GM21447 (cell line): ENCODE measurements at regions not wholly inside any gene's neighbourhood (a gene's known extent, or its start where the extent isn't known, plus 50 kb on each side); places are given as distances from the start of the nearest gene placed in this dataset.

ENCODE experiments used
- ATAC-seq: cut with Tn5 transposase; IDR thresholded peaks from one replicate; pipeline ENCODE4 v1.9.1; 2021; ENCODE audit not compliant: unreplicated experiment

DNA sequence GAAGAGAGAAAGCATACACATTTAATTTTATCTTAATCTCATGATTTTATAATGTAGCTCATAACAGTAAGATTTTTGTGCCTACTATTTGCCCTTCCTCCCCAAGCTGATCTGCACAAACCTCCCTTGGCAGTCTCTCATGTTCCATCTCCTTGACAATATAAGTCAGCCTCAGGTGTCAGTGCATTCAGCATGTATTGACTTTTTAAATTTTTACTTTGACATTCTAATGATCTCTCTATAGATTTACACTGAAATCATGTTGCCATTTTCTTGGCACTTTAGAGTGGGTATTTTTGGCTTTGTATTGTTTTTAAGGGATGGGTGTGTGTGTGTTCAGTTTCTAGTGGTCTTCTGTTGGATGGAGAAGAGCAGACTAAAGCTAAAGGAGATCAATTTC is 505.3 kb upstream of the CPEB2 start:
- no peak for ATAC-seq

DNA sequence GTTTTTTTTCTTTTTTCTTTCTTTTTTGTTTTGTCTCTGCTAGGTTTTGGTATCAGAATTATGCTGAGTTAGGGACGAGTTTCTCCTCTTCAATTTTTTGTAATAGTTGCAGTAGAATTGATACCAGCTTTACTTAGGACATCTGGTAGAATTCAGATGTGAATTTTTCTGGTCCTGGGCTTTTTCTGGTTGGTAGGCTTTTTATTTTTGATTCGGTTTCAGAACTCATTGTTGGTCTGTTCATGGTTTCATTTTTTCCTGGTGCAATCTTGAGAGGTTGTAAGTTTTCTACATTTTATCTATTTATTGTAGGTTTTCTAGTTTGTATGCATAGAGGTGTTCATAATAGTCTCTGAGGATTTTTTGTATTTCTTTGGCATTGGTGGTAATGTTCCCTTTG is 498.1 kb upstream of the CPEB2 start:
- ATAC-seq = no peak

DNA sequence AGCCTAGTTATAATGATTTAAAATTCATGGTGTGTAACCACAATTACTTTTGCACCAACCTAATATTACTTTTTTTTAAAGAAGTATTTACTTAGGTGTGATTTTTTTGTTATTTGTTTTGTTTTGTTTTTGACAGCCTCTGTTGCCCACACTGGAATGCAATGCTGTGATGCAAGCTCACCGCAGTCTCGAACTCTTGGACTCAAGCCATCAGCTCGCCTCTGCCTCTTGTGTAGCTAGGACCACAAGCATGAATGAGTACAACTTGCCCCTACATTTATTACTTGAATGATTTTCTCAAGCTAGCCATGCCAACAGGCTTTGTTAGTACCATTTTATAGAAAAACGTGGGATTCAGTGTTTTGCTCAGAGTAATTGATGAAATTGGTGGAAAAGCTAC is 488.8 kb upstream of the CPEB2 start:
- ATAC-seq = no peak

GRCh38 chr4:14515556-14515955 is 486.7 kb upstream of the CPEB2 start:
- no peak for ATAC-seq

DNA sequence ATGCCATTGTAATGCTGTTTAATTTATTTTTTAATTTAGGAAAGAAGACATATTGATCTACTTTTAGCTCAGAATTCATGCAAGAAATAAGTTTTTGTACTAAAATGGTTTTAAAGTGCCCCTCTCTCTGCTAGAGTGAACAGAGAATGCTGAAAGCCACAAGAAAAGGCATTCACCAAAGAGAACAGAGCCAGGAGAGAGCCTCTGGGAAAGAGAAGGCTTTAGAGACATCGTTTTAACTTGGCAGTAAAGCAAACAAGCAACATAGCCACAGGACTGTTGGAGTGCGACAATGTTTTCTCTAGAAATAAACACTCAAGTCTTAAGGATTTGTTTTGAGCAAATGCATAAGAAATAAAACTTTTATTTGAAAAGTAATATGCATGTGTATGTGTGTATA is 484.1 kb upstream of the CPEB2 start:
- ATAC-seq = no peak

GRCh38 chr4:14520171-14520570 is 482.1 kb upstream of the CPEB2 start:
- ATAC-seq = no peak

- ATAC-seq = no peak
Observed at GRCh38 chr4:14524276-14524675, 478.0 kb upstream of the CPEB2 start.

DNA sequence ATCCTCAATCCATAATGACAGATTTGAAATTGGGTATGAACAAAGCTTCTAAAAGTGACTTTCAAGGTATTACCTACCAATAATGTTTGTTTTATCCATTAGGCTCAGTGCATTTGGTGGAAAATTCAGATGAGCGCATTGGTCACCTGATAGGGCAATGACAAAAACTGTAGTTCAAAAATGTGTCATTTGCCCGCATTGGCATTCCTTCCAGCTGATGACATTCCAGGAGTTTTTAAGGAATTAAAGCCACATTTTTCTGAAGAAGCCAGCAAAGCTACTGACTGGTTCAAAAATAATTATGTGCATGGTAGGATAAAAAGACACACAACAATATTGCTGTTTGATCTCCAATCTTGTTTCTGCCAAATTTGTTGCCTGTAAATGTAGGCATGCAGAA is 473.4 kb upstream of the CPEB2 start:
- ATAC-seq = no peak

GRCh38 chr4:14529653-14530052 is 472.6 kb upstream of the CPEB2 start:
- ATAC-seq = no peak

- no peak for ATAC-seq
Observed at GRCh38 chr4:14532436-14532835, 469.8 kb upstream of the CPEB2 start.

GRCh38 chr4:14539246-14539645 is 463.0 kb upstream of the CPEB2 start:
- ATAC-seq = no peak

DNA sequence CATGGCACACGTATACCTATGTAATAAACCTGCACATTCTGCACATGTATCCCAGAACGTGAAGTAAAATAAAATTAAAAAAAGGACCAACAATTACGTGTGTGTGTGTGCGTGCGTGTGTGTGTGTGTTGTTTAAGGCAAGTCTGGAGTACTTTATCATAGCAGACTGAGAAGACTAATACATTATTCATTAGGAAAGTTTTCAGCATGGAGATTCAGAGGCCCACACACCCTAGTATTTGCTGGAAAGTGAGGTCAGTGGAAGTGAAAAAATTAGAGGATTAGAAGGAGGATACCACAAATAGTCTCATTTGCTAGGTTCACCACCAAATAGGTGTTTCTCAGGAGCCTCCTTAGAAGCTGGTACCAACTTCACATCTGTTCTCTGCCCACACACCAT is 457.1 kb upstream of the CPEB2 start:
- no peak for ATAC-seq

- no peak for ATAC-seq
Observed at GRCh38 chr4:14545807-14546206, 456.5 kb upstream of the CPEB2 start.

GRCh38 chr4:14552119-14552518 is 450.2 kb upstream of the CPEB2 start:
- no peak for ATAC-seq

- no peak for ATAC-seq
Observed at GRCh38 chr4:14559646-14560045, 442.6 kb upstream of the CPEB2 start.

DNA sequence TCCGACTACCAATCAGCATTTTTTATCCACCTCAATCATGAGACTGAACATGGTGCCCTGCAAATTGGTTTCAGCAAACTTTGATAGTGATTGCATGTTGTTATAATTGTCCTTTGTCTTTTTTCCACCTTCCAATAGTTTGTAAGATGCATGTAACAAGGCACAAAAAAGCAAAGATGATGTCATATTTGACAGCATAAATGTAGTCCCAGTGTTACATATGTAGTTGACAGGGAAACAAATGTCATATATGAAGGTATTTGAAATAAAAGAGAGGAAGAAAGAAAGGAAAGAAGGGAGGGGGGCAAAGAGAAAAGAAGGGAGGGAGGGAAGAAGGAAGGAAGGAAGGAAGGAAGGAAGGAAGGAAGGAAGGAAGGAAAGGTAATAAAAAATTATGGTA is 441.7 kb upstream of the CPEB2 start:
- ATAC-seq = no peak

- no peak for ATAC-seq
Observed at GRCh38 chr4:14562901-14563300, 439.4 kb upstream of the CPEB2 start.

- ATAC-seq = no peak
Observed at GRCh38 chr4:14564281-14564680, 438.0 kb upstream of the CPEB2 start.

- ATAC-seq = no peak
Observed at GRCh38 chr4:14566518-14566917, 435.8 kb upstream of the CPEB2 start.

DNA sequence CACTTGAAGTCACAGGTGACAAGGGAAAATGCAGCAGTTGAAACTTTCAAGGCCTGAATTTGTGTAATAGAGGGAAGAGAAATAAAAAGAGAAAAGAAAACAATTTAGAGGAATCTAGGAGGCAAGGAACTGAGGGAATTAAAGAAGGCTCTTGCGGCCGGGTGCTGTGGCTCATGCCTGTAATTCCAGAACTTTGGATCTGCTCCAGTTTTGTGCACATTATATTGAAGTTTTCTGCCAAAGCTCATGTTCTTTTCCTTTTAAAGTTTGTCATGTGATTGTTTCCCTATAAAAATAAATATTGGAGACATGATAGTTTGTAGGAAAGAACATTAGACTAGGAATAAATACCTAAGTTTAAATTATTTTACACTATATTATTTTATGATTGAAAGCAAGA is 433.9 kb upstream of the CPEB2 start:
- no peak for ATAC-seq

DNA sequence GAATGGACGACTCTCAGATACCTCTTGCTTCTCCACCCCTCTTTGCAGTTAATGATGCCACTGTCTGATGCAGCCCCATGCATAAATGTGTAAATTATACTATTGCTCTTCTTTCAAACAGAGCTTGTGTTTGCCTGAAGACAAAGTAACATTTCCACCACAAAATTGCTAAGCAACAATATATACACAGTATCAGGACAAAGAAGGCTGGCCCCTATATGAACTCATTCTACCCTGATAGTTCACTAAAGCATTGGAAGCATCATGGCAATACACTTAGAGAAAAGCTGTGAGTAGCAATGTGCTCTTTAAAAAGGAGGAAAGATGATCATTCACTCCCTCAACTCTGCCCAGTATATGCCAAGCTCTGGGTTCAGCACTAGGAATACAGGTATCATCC is 427.0 kb upstream of the CPEB2 start:
- no peak for ATAC-seq

DNA sequence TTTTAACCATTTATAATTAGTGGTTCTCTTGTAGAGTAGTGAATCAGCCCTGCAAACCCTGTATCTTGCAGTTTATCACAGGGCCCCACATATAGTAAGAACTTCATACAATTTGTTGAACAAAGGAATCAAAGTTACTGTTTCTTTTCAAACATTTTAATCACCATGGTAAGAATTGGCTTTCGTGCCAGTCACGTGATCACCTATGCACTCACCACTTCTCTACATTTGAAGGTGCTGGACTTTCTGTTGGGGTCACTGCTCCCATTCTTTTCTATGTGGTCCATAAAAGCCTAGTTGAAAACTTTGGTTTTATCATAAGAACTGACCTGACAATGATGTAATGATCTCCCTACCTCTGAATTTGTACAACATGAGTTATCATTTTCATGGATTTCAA is 426.4 kb upstream of the CPEB2 start:
- ATAC-seq = no peak

GRCh38 chr4:14580061-14580460 is 422.2 kb upstream of the CPEB2 start:
- no peak for ATAC-seq

GRCh38 chr4:14581741-14582140 is 420.5 kb upstream of the CPEB2 start:
- no peak for ATAC-seq
